ENCODE measurements at regions not wholly inside any gene's neighbourhood (a gene's known extent, or its start where the extent isn't known, plus 50 kb on each side); places are given as distances from the start of the nearest gene placed in this dataset.

GRCh38 chr12:61610143-61610542 lies 650.1 kb upstream of the USP15 start:
- Mint-ChIP-seq H3K4me3 (no peak overlapping the region), H3K27me3 (ENCODE audit: low read depth) (no peaks in the 10 kb centered on the region), H3K4me1 (no peaks in the 10 kb centered on the region), H3K27ac (no peak overlapping the region), H3K9me3 (peaks cover 21% of the 10 kb centered on the region), H3K36me3 (no peaks in the 10 kb centered on the region)
- TF ChIP-seq CTCF (IDR thresholded peaks at IDR 0.05; ENCODE audit: unreplicated experiment), result no peak
- no peak for DNase-seq (ENCODE audit: low spot score in 2 of 2, unreplicated experiment in 2 of 2)

GRCh38 chr12:61629702-61630101 lies 630.5 kb upstream of the USP15 start:
- no peak overlapping the region for H3K4me3 Mint-ChIP-seq
- H3K4me1 Mint-ChIP-seq, result no peaks in the 10 kb centered on the region
- H3K27ac Mint-ChIP-seq, result no peak overlapping the region
- no peak for DNase-seq (ENCODE audit: low spot score in 2 of 2, unreplicated experiment in 2 of 2)
- H3K36me3 Mint-ChIP-seq, result no peaks in the 10 kb centered on the region
- no peaks in the 10 kb centered on the region for H3K27me3 Mint-ChIP-seq (ENCODE audit: low read depth)
- TF ChIP-seq CTCF (IDR thresholded peaks at IDR 0.05; ENCODE audit: unreplicated experiment), result no peak
- peaks cover 28% of the 10 kb centered on the region for H3K9me3 Mint-ChIP-seq

GRCh38 chr12:61646639-61647038 lies 613.6 kb upstream of the USP15 start:
- no peak overlapping the region for H3K4me3 Mint-ChIP-seq

GRCh38 chr12:61647566-61647965 lies 612.6 kb upstream of the USP15 start:
- Mint-ChIP-seq H3K4me1 (peaks cover 20% of the 10 kb centered on the region), H3K27me3 (ENCODE audit: low read depth) (no peaks in the 10 kb centered on the region), H3K27ac (no peak overlapping the region), H3K36me3 (no peaks in the 10 kb centered on the region), H3K4me3 (no peak overlapping the region), H3K9me3 (no peaks in the 10 kb centered on the region)
- no peak for TF ChIP-seq CTCF (IDR thresholded peaks at IDR 0.05; ENCODE audit: unreplicated experiment)
- DNase-seq (ENCODE audit: low spot score in 2 of 2, unreplicated experiment in 2 of 2), result no peak

More at GRCh38 chr12:61646639-61647038, 613.6 kb upstream of the USP15 start:
- Mint-ChIP-seq H3K36me3 (no peaks in the 10 kb centered on the region), H3K27ac (no peak overlapping the region), H3K9me3 (peaks cover 5% of the 10 kb centered on the region), H3K27me3 (ENCODE audit: low read depth) (no peaks in the 10 kb centered on the region), H3K4me1 (peaks cover 20% of the 10 kb centered on the region)
- TF ChIP-seq CTCF (IDR thresholded peaks at IDR 0.05; ENCODE audit: unreplicated experiment), result no peak
- no peak for DNase-seq (ENCODE audit: low spot score in 2 of 2, unreplicated experiment in 2 of 2)

- no peaks in the 10 kb centered on the region for H3K27me3 Mint-ChIP-seq (ENCODE audit: low read depth)
- peaks cover 6% of the 10 kb centered on the region for H3K4me1 Mint-ChIP-seq
Measured at GRCh38 chr12:61652265-61652664, 607.9 kb upstream of the USP15 start.

More at GRCh38 chr12:61652265-61652664, 607.9 kb upstream of the USP15 start:
- H3K27ac Mint-ChIP-seq, result no peak overlapping the region
- H3K4me3 Mint-ChIP-seq, result no peak overlapping the region
- no peaks in the 10 kb centered on the region for H3K36me3 Mint-ChIP-seq
- DNase-seq (ENCODE audit: low spot score in 2 of 2, unreplicated experiment in 2 of 2), result no peak
- H3K9me3 Mint-ChIP-seq, result no peaks in the 10 kb centered on the region
- no peak for TF ChIP-seq CTCF (IDR thresholded peaks at IDR 0.05; ENCODE audit: unreplicated experiment)
